ENCODE measurements at regions not wholly inside any gene's neighbourhood (a gene's known extent, or its start where the extent isn't known, plus 50 kb on each side); places are given as distances from the start of the nearest gene placed in this dataset.

DNA sequence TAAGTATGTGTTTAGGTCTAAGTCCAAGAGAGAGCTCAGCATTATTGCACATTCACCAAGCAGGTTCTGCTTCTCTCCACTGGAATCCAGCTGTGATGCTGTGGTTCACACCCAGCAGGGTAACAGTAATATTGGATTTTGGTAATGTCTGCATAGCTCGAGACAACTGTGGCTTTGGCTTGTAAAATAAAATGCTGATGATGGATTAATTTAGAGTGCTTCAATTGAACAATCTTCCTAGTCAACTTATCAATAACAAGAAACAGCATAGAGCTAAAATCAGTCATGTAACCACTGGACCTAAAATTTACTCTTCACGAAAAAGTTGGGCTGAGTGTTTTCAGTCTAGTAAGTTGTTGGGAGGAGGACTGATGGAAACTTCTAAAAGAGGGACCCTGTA is 709.2 kb downstream of the TYW1 start:
- DNase-seq, result no peak

DNA sequence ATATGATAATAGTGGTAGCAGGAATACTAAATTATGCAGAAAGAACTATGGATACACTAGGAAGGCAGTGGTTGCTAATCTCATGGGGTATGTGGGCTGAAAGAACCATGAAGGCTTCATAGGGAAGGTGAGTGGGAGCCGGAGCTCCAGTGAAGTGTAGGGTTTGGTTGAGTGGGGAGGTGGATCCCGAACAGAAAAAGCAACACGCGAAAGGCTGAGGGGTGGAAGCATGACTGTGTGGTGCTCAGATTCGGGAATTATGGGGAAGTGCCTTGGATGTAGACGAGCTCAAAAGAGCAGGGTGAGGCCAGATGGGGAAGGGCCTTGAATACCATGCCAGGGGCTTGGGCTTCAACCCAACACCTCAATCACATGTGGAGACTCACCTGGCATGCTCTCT is 715.1 kb downstream of the TYW1 start:
- DNase-seq, result no peak

DNA sequence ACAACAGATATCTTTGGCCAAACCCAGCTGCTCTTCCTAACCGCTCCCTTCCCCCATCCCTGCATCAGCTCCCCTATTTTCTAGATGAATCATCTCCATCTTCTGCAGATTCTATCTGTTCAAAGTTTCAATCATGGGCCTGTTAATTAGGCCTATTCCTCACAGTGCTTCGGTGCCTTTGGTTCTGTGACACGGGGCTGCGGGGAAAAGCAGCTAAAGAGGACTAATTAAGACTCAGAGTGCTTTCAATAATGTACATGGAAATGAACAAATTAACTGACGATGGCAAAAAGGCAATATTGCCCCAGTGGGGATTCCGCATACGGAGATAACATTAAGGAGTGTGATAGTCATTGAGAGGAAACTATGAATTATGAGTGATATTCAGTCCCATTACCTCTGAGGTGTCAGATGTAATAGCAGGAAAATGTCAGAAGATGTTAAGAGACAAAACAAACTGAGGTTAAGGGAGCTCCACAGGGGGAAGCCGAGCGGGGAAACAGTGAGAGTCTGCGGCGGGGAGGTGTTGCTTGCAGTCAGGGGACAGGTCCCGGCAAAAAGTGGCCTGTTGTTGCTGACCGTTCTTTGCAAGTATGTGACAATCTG is 716.9 kb downstream of the TYW1 start:
- DNase-seq, result no peak

DNA sequence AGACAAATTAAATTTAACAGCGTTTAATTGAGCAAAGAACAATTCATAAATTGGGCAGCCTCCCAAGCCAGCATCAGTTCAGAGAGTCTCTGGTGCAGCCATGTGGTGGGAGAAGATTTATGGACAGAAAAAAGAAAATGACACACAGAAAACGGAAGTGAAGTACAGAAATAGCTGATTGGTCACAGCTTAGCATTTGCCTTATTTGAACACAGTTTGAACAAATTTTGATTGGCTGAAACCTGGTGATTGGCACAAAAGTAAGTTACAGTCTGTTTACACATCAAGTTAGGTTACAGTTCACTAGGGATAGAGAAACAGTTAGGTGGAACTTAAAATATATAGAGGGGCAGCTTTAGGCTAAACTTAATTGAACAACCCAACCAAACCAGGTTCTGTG is 720.1 kb downstream of the TYW1 start:
- no peak for DNase-seq

DNA sequence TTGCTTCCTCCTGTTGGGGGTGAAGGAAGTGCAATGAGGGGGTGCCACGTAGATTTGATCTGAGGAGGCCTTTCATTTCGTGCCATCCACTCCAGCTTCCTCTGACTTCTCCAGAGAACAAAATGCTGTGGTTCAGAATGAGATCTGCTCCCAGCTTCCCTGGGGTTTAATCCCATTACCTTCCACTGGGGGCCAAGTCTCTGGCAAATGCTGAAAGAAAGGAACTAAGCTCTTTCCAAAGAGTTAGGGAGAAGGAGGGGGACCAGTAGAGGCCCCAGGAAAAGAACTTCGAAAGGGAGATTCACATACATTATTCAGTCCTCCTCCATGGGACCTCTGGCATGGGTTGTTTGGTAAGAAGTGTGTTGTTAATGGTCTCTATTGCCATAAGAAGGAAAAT is 727.0 kb downstream of the TYW1 start:
- DNase-seq, result no peak

DNA sequence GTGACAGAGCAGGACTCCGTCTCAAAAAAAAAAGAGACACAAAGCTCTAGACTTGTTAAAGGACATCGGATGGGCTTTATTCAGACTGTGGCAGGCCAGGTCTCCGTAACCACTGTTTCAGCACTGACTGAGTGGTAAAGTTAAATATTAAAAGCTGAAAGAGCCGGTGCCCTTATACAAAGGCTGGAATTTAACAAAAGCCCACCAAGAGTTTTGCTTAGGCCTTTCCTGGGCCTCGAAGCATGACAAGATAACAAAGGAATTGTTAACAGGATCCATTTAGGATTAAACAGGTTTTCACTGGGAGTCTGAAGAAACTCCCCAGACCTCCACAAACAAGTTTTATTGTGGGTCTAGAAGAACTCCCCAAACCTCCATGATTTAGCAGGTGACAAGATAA is 727.8 kb downstream of the TYW1 start:
- DNase-seq, result no peak

DNA sequence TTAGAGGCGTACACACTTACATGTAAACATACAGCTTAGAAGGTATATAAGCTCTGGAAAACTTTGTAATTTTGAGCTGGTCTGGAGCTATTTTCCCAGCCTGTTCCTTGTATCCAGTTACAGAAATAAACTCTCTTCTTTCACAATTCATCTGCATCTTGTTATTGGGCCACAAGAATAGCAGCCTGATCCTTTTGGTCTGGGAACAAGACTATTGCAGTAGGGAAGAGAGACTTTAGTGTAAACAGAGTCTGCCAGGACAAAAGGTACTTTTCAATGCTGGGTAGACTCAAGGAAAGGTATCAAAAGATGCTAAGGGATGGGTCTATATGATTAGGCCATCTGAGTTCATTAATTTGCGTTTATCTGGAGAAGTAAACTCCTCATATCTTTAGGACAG is 728.3 kb downstream of the TYW1 start:
- no peak for DNase-seq

DNA sequence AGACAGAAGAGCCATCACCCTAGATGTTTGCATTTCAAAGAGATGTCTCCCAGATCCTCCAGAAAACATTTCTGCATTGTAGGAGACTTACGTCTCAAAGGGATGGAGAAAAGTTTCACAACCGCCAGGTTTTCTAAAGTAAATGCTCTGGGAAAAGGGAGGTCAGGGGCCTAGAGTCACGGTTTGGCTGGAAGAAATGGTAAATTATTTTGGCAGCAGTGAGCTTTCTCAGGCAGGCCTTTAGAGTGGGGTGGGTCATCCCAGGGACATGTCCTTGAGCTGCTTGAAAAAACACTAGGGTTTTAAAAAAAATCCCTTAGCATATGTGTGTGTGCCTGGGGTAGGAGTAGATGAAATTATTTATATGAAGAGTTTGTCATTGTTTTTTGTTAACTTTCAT is 728.8 kb downstream of the TYW1 start:
- no peak for DNase-seq

DNA sequence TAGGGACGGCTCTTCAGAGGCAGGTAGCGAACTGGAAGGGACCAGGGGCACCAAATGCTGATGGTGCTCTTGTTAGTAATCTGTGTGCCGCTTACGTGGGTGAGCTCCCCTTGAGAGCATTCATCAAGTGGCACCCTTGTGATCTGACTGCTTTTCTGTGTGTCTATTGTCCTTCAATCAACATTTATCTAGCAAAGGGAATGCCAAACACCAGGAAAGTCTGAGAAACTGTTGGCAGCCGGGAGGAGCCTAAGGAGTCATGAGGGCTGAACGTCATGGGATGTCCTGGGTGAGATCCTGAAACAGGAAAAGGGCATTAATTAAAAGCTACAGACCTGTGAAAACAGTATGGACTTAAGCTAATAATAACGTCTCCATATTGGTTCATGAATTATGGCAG is 733.1 kb downstream of the TYW1 start:
- DNase-seq, result no peak

DNA sequence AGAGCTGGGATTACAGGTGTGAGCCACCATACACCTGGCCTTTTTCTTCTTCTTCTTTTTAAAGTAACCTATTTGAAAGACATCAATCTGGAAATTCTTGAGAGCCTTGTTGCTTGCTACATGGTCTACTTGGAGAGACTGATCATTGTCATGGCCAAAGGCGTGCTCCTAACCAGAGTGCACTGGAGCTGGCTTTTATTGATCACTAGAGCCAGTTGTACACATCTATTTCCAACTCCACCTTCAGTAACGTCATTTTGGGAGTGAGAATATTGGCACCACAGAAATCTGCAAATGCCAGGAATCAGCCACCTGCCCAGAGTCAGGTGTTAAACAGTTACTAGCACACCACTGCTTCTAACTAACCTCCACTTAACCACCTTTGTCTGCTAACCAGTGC is 735.1 kb downstream of the TYW1 start:
- DNase-seq, result no peak

DNA sequence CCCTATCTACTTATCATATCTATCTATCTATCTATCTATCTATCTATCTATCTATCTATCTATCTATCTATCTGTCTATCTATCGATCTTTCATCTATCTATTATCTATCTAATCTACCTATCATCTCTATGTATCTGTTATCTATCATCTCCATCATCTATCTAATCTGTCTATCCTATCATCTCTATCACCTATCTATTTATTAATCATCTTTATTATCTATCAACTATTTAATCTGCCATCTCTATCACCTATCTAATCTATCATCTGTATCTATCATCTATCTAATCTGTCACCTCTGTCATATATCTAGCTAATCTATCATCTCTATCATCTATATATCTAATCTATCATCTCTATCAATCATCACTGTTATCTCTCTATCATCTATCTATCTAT is 736.3 kb downstream of the TYW1 start:
- no peak for DNase-seq

DNA sequence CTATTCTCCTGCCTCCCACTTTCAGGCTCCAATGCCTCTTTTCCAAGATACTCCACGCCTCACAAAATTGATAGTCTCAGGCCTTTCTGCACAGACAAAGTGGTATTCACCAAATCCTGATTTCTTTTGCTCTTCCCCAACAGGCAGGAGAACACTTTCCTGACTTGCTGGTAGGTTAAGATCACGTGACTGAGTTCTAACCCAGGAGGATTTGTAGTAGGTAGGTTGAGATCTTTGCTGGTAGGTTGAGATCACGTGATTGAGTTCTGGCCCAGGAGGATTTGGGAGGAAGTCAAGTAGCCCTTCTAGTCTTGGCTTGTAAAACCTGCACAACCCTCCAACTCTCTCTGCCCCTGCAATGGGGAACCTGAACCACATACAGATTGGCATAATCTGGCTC is 741.5 kb downstream of the TYW1 start:
- DNase-seq, result no peak

DNA sequence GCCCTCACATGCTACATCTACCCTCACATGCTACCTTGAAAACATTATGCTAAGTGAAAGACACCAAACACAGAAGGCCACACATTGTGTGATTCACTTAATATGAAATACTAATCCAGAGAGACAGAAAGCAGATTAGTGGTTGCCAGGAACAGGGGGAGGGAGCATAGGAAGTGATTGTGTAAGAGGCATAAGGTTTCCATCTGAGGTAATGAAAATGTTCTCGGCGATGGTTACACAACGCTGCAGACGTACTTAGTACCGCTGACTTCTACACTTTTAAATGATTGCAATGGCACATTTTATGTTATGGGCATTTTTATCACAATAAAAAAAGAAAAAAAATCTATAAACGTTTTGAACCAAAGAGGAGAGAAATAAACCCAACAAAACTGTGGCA is 742.3 kb downstream of the TYW1 start:
- DNase-seq, result no peak

DNA sequence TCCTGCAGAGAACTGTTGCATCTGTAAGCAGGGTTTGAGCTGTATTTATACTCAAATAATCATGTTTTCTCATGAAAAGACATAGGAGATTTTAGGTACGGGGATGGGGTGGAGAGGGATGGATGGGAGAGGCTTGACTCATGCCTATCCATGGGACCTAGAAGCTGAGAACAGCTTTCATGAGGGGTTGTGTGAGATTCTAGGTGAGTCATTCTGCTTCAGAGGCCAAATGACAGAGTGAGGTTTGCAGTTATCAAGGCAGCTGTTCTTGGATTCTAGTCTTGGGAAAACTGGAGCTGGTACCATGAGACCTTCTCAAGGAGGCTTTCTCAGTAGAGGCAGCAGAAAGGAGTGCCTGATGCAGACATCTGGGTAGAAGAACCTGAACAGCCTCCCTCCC is 746.9 kb downstream of the TYW1 start:
- DNase-seq, result no peak

DNA sequence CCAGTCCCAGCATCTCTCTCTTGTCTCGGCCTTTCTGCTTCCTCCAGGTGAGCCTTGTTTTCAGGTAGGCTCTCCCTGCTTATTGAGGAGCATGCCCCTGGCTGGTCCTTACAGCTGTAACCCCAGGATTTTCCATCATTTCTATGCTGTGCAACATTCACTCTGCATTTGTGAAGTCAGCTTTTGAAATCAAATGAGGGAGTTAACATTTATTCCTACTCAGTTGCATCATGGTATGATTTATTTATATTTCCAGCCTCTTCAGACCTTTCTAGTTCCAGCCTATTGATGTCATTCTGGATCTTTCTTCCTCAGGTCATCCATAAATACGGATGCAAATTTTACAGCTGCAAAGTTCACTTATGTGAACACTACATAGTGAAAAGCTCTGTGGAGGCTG is 755.6 kb downstream of the TYW1 start:
- no peak for DNase-seq

DNA sequence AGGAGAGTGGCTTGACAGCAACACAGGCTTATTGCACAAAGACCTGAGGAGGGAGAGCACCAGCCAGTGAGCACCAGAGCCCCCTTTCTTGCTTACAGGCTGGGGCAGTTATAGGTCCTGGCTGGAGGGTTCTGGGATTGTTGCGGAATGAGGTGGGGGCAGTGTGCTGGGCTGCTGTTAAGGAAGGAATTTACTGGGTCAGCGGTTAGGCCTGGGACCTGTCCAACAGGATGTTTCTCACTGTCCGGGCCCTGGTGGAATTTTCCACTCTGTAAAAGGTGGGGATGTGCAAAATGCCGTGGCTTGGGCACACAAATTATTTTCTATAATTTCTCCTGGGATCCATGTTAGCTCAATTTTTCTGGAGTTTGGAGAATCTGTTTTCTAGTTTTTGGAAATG is 757.3 kb downstream of the TYW1 start:
- DNase-seq, result no peak

DNA sequence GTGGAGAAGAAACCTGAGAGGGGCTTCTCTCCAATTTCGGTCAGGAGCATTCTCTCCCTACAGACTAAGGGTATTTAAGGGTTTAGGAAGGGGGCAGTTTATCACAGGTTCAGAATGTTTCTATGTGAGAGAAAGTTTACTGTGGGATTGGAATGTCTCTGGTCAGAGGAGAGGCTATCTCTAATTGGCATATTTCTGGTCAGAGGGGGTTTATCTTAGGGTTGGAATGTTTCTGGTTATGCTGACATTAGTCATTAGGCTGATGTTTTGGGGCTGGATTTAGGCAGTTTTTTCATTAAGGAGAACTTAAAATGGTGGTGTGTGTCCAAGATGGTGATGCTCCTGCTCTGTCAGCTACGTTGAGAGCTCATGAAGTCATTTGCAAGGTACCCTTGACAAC is 758.0 kb downstream of the TYW1 start:
- no peak for DNase-seq

DNA sequence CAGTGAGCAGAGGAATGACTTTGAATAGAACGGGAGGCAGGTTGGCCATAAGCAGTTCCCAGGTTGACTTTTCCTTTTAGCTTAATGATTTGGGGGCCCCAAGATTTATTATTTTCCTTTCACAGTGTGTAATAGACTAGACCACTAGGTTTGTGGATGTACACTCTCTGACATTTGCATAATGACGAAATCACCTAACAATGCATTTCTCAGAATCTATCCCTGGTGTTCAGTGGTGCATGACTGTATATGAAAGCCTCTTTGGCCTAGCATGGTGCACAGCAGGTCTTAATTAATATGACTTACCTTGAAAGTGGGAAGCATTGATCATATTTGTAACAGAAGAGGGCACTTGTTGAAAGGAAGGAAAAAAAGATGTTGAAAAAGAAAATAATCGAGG is 761.9 kb downstream of the TYW1 start:
- DNase-seq, result no peak

DNA sequence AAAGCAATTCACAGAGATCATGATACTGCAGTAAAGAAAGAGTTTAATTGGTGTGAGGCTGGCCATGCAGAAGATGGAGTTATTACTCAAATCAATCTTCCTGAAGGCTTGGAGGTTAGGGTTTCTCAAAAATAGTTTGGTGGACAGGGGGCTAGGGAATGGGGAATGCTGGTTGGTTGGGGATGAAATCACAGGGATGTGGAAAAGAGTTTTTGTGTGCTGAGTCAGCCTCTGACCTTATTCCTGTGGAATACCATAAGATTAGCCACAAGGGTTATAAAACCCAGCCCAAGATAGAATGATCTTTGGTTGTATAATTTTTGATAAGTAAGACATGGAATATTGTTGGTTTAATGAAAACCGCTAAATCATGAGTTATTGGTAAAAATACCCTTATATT is 764.3 kb downstream of the TYW1 start:
- DNase-seq, result no peak

DNA sequence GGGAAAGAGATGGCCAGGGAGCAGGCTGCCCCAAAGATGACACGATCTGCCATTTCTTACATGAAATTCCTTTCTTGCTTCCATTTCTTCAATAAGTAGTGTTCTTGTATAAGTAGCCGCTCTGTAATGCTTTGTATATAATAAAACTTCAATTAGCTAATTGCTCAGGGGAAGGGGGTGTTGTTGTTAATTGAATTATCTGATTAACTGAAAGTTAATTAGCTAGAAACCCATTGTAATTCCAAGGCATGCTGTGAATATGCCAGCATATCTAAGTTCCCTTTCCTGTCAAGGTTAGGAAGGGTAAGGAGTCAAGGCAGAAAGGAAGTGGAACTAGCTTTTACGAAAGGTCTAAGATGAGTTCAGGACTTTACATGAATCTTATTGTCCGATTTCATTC is 765.9 kb downstream of the TYW1 start:
- DNase-seq, result no peak

DNA sequence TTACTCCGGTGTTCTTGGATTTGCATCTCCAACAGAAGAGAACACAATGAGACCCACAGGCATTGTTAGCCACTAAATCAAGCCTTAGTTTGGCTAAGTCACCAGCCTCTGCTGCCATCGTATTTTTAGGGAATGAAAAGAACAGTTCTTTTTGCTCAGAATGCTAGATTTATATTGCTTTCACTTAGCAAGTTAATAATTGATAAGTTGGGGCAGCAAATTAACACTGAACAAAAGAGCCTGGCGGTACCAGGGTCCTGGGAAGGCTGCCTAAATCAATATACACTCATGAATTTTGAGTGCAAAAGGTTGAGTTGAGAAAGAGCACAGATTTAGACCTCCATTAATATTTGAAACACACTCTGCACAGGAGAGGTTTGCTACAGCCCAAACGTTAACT is 767.7 kb downstream of the TYW1 start:
- no peak for DNase-seq

DNA sequence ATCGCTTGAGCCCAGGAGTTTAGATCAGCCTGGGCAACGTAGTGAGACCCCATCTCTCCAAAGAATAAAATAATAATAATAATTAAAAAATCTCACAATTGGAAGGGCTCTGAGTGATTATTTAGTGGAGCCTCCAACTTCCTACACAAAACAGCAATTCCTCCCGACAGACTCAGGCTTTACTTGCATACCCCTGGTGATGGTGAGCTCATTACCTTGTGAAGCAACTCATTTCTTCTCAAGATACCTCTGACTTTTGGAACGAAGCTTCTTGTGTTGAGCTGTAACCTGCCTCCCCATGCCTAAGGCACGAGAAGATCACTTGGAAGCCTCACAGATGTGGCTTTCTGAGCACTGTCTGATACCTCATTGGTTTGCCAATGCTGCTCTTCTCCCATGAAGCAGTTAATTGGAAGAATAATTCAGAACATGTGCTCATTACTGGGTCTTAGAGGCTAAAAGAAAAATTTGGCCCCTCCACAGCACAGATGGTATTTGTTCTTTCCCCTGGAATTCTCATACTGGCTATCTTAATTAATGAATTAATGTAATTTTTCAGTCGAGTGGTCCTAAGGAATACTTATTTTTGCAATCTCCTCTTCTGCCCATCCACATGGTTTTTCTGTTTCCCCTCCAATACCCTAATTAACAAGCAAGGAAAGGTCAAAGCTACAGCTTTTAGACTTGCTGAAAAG is 769.0 kb downstream of the TYW1 start:
- no peak for DNase-seq

DNA sequence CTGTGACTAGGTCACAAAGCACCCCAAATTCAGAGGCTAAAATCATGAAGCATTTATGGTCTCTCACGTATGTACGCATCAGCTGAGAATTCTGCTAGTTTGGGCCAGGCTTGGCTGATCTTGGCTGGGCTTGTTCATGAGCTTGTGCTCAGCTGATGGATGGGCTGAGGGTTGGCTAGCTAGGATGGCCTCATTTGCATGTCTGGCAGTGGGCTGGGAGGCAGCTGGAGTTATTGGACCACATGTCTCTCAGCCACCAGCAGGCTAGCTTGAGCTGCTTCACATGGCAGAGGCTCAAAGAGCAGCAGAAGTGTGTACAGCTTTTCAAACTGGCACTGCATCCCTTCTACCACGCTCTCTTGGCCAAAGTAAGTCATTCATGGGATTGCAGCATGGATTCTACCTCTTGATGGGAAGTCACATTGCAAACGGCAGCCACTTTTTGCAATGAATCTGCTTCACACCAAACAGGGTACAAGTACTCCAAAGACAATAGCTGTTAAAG is 770.3 kb downstream of the TYW1 start:
- DNase-seq, result no peak

DNA sequence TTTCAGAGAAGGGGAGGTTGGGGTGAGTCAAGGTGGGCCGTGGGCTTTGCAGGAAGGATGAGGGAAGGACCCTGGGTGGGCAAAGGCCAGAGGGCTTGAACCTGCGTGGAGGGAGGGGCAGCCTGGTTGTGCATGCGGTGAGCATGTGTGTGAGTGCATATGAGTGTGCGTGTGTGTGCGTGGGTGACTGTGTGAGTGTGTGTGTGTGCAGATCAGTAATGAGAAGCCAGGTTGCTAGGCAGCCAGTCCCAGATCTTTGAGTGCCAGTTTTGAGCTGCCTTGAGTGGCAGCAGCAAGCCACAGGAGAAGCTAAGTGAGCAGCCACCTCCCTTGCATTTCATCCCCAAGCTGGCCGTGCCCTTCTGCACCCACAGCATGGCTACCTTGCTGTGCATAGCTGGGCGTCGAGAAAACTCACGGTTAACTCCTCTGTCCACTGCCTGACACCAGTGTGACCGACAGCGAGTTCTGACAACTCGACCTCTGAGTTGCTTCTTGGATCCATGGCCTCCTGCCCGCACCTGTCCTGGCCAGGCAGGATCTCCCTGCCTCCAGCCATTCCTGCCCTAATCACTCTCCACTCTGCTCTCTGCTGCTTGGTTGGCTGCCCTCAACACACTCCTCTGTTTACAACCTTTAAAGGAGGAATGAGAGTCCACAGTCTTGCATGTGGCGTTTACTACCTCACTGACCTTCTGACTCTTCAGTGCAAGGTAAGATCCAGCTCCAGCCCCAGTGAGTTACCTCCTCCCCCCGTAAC is 775.4 kb downstream of the TYW1 start:
- DNase-seq, result no peak
